DND-41 (cell line): ENCODE measurements at regions not wholly inside any gene's neighbourhood (a gene's known extent, or its start where the extent isn't known, plus 50 kb on each side); places are given as distances from the start of the nearest gene placed in this dataset.

Source experiments
- ATAC-seq: fragments of 200-7000 bp; cut with Tn5 transposase; 3 replicates; pipeline ENCODE4 v1.9.1; 2021; ENCODE audit warnings: low read depth; ENCODE audit not compliant: insufficient read depth
- DNase-seq: peaks from one replicate; pipeline ENCODE4 v3.0.0-alpha.2; 2020
- H2AFZ ChIP-seq: 2 replicates; pipeline ENCODE4 v1.6.0; 2012; ENCODE audit warnings: low read depth, low read length
- H3K27ac ChIP-seq: 2 replicates; pipeline ENCODE4 v1.5.1; 2012; ENCODE audit warnings: low read length, inconsistent platforms
- H3K27me3 ChIP-seq: fragments of 200-600 bp; sonication (generic); 2 replicates; pipeline ENCODE4 v1.6.0; 2012; ENCODE audit warnings: low read length, mild to moderate bottlenecking, inconsistent platforms; ENCODE audit not compliant: insufficient read depth, poor library complexity
- H3K36me3 ChIP-seq: 2 replicates; pipeline ENCODE4 v1.5.1; 2012; ENCODE audit warnings: low read length, inconsistent platforms; ENCODE audit not compliant: insufficient read depth
- H3K4me1 ChIP-seq: 2 replicates; pipeline ENCODE4 v1.5.1; 2012; ENCODE audit warnings: mild to moderate bottlenecking, low read length; ENCODE audit not compliant: insufficient read depth
- H3K4me2 ChIP-seq: 2 replicates; pipeline ENCODE4 v1.6.0; 2012; ENCODE audit warnings: mild to moderate bottlenecking, moderate library complexity, low read length, inconsistent platforms; ENCODE audit not compliant: insufficient read depth
- H3K4me3 ChIP-seq, 2 experiments: fragments of 200-600 bp in 1 of 2; shearing (Covaris generic) in 1 of 2; 2 replicates each; pipeline ENCODE4 v1.5.1; 2012 to 2016; ENCODE audit warnings: inconsistent platforms in 2 of 2, low read length in 2 of 2, mild to moderate bottlenecking in 2 of 2, low read depth in 1 of 2, moderate library complexity in 1 of 2
- H3K79me2 ChIP-seq: 2 replicates; pipeline ENCODE4 v1.6.0; 2012; ENCODE audit warnings: low read length, inconsistent platforms; ENCODE audit not compliant: insufficient read depth
- H3K9ac ChIP-seq: 2 replicates; pipeline ENCODE4 v1.6.0; 2012; ENCODE audit warnings: low read depth, mild to moderate bottlenecking, inconsistent platforms, low read length, moderate library complexity
- H3K9me3 ChIP-seq: 2 replicates; pipeline ENCODE4 v1.5.1; 2012; ENCODE audit warnings: low read length, moderate library complexity, mild to moderate bottlenecking, inconsistent platforms; ENCODE audit not compliant: insufficient read depth, severe bottlenecking
- H4K20me1 ChIP-seq: 2 replicates; pipeline ENCODE4 v1.6.0; 2012; ENCODE audit warnings: low read length; ENCODE audit not compliant: insufficient read depth
- EZH2 ChIP-seq: IDR thresholded peaks from 3 replicates; pipeline ENCODE4 v1.6.1; 2012; ENCODE audit warnings: borderline replicate concordance, low read depth, mild to moderate bottlenecking, moderate library complexity, low read length, inconsistent platforms; ENCODE audit not compliant: severe bottlenecking
- TF ChIP-seq, protein P1 (sequence below): IDR thresholded peaks from 2 replicates; pipeline ENCODE4 v1.5.1; 2012; ENCODE audit warnings: borderline replicate concordance, low read length, moderate library complexity, mild to moderate bottlenecking; ENCODE audit not compliant: poor library complexity, severe bottlenecking; ENCODE audit errors: extremely low read depth

DNA sequence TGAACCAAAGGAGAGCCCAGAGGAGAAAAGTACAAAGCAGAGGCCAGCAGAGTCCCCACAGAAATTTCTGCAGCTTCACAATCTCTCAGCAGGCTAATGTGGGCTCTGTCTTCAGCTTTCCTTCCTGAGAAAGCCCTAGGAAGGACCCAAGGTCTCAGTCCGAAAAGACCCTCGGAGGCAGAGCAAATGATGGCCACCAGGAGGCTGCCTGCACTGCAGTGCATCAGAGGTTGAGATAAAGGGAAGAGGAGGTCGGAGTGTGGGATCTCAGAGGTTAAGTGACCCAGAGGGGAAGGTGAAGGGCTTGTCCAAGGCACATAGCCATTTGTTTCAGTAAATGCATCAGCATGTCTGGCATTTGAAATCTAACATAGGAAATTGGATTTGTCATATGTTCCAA lies 299.1 kb upstream of the SLC14A2 start:
- H3K9me3 ChIP-seq = no peaks in the 10 kb centered on the region
- no peaks in the 10 kb centered on the region for H3K27me3 ChIP-seq
- H3K79me2 ChIP-seq = no peaks in the 10 kb centered on the region
- no peak for DNase-seq
- no peak overlapping the region for H2AFZ ChIP-seq
- no peak overlapping the region for H3K9ac ChIP-seq
- ATAC-seq = no peak
- no peaks in the 10 kb centered on the region for H3K4me1 ChIP-seq
- H3K27ac ChIP-seq = no peak overlapping the region
- TF ChIP-seq, protein P1, sequence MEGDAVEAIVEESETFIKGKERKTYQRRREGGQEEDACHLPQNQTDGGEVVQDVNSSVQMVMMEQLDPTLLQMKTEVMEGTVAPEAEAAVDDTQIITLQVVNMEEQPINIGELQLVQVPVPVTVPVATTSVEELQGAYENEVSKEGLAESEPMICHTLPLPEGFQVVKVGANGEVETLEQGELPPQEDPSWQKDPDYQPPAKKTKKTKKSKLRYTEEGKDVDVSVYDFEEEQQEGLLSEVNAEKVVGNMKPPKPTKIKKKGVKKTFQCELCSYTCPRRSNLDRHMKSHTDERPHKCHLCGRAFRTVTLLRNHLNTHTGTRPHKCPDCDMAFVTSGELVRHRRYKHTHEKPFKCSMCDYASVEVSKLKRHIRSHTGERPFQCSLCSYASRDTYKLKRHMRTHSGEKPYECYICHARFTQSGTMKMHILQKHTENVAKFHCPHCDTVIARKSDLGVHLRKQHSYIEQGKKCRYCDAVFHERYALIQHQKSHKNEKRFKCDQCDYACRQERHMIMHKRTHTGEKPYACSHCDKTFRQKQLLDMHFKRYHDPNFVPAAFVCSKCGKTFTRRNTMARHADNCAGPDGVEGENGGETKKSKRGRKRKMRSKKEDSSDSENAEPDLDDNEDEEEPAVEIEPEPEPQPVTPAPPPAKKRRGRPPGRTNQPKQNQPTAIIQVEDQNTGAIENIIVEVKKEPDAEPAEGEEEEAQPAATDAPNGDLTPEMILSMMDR = peak; percentile 21
- no peak for TF ChIP-seq EZH2
- H3K4me3 ChIP-seq = no peak overlapping the region
- no peak overlapping the region for H3K4me2 ChIP-seq
- no peaks in the 10 kb centered on the region for H4K20me1 ChIP-seq
- H3K36me3 ChIP-seq = no peaks in the 10 kb centered on the region

DNA sequence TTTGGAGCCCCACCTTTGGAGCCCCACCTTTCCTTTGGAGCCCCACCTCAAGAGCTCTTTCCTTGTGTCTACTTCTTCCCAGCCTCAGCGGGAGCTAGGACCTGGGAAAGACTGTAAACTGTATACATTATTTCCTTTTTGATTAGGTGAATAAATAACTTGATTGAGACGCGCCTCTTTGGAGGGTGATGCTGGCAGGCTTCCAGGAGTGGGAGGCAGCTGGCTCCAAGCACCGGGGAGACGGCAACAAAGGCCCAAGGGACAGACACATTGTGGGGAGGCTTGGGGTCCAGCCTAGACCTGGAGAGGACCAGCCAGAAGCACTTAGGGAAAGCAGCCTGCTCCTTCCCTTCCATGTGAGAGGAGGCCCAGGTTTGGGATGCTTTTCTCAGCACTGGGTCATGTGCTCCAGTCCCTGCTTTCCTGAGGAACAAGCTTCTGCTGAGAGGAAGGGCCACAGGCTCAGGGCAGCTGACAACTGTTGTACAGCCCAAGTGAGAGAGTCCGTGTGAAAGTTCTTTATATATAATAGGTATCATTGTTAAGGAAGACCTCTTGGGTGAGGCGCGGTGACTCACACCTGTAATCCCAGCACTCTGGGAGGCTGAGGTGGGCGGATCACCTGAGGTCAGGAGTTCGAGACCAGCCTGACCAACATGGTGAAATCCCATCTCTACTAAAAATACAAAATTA lies 297.2 kb upstream of the SLC14A2 start:
- Histone ChIP-seq H3K36me3 (no peaks in the 10 kb centered on the region), H3K27me3 (no peaks in the 10 kb centered on the region), H3K4me3 (no peak overlapping the region), H3K9ac (no peak overlapping the region), H3K27ac (no peak overlapping the region), H2AFZ (no peak overlapping the region), H3K79me2 (no peaks in the 10 kb centered on the region), H3K4me1 (no peaks in the 10 kb centered on the region), H4K20me1 (no peaks in the 10 kb centered on the region), H3K4me2 (no peak overlapping the region), H3K9me3 (no peaks in the 10 kb centered on the region)
- no peak for DNase-seq
- no peak for ATAC-seq
- TF ChIP-seq EZH2 = no peak
- TF ChIP-seq, protein P1 = no peak

DNA sequence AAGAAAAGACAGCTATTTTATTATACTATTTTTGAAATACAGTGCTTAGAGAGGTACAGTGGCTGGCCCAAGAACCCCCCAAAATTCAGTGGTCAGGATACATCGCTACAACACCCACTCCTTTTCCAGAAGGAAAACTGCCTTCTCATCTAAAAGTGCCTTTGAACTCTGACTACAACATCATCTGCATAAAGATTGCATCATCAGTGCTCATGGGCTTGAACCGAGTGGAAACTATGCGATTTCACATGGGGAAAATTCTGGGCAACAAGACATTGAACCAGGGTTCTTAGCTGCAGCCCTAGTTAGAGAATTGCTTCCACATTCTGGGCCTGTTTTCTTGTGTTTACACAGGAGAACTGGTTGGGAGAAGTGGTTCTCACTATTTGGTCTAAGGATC lies 294.6 kb upstream of the SLC14A2 start:
- H3K4me3 ChIP-seq = no peak overlapping the region
- H3K27me3 ChIP-seq = no peaks in the 10 kb centered on the region
- no peak for DNase-seq
- H2AFZ ChIP-seq = no peak overlapping the region
- no peaks in the 10 kb centered on the region for H3K36me3 ChIP-seq
- no peaks in the 10 kb centered on the region for H3K9me3 ChIP-seq
- no peak overlapping the region for H3K4me2 ChIP-seq
- no peak overlapping the region for H3K27ac ChIP-seq
- H4K20me1 ChIP-seq = no peaks in the 10 kb centered on the region
- H3K4me1 ChIP-seq = no peaks in the 10 kb centered on the region
- TF ChIP-seq EZH2 = no peak
- TF ChIP-seq, protein P1 = no peak
- no peak overlapping the region for H3K9ac ChIP-seq
- ATAC-seq = no peak
- no peaks in the 10 kb centered on the region for H3K79me2 ChIP-seq
